ENCODE measurements at regions not wholly inside any gene's neighbourhood (a gene's known extent, or its start where the extent isn't known, plus 50 kb on each side); places are given as distances from the start of the nearest gene placed in this dataset.
"Not testable (repeated sequence)": the region's sequence is repeated elsewhere in the genome, so short reads cannot be mapped to it uniquely, and the experiment has no call there.

DNA sequence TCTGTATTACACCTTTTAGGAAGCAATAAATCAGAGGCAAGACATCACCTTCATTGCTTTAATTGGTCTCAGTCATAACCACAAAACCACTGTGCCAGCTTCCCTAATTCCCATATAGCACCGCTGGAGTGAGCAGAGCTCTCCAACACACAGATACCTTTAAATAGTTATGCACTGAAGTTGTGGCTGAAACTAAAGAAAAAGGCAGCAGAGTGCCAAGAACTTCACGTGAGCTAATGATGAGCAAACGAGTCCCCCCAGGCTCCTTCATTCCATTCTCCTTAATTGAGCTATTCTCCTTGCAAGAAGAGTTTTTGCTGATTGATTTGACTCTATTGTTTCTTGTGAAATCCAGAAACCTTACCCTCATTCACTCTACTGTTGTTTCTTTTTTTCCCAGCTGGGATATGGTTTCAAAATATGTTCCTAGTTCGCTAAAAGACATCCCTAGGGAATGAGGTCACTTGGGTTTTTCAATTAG lies 501.5 kb downstream of the SPATA31D1 start:
- no peak overlapping the region for H3K4me3 ChIP-seq (ENCODE audit: low read depth, poor library complexity, severe bottlenecking)
- TF ChIP-seq POLR2A (IDR thresholded peaks at IDR 0.05) = no peak
- TF ChIP-seq, protein P1, sequence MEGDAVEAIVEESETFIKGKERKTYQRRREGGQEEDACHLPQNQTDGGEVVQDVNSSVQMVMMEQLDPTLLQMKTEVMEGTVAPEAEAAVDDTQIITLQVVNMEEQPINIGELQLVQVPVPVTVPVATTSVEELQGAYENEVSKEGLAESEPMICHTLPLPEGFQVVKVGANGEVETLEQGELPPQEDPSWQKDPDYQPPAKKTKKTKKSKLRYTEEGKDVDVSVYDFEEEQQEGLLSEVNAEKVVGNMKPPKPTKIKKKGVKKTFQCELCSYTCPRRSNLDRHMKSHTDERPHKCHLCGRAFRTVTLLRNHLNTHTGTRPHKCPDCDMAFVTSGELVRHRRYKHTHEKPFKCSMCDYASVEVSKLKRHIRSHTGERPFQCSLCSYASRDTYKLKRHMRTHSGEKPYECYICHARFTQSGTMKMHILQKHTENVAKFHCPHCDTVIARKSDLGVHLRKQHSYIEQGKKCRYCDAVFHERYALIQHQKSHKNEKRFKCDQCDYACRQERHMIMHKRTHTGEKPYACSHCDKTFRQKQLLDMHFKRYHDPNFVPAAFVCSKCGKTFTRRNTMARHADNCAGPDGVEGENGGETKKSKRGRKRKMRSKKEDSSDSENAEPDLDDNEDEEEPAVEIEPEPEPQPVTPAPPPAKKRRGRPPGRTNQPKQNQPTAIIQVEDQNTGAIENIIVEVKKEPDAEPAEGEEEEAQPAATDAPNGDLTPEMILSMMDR (IDR thresholded peaks at IDR 0.05) = no peak
- peak in 1 of 2 donors; percentile 30 for DNase-seq (ENCODE audit: low spot score in 2 of 2)
- intact Hi-C loops (cut with DNase I; ENCODE audit: low total_unique reads) = no loop called here
- 8 to 12% methylated on average over 4 of the region's 4 CpGs for WGBS, 2 donors

- H3K4me3 ChIP-seq (ENCODE audit: low read depth, poor library complexity, severe bottlenecking); intact Hi-C loops (cut with DNase I; ENCODE audit: low total_unique reads); DNase-seq (ENCODE audit: low spot score in 2 of 2): not testable (repeated sequence)
- WGBS, 2 donors = 87 to 91% methylated on average over 5 of the region's 5 CpGs
Measured at GRCh38 chr9:82490821-82491220, 502.2 kb downstream of the SPATA31D1 start.

DNA sequence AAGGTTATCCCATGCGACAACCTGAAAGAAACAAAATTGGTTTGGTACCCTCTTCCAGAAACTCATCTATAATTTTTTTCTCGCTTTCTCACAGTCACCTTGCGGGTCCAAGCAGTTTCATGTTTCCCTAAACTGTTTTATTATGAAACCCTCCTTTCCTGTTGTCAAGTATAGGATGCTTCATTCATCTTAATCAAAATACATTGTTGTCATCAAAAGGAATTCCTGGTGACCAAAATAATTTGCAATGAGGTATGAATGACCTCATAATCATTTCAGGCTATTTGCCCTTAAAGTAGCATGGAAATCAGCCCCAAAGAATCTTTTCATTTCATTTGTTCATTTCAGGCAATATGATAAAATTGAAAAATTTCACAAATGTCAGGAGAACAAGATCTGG lies 503.0 kb downstream of the SPATA31D1 start:
- H3K4me3 ChIP-seq (ENCODE audit: low read depth, poor library complexity, severe bottlenecking) = no peak overlapping the region
- TF ChIP-seq, protein P1 (IDR thresholded peaks at IDR 0.05) = no peak
- TF ChIP-seq POLR2A (IDR thresholded peaks at IDR 0.05) = no peak
- DNase-seq (ENCODE audit: low spot score in 2 of 2) = no peak
- WGBS, 2 donors = 94 to 97% methylated on average over 3 of the region's 3 CpGs
- intact Hi-C loops (cut with DNase I; ENCODE audit: low total_unique reads) = no loop called here

- TF ChIP-seq POLR2A (IDR thresholded peaks at IDR 0.05) = no peak
- TF ChIP-seq, protein P1 (IDR thresholded peaks at IDR 0.05) = no peak
- intact Hi-C loops (cut with DNase I; ENCODE audit: low total_unique reads) = no loop called here
- H3K4me3 ChIP-seq (ENCODE audit: low read depth, poor library complexity, severe bottlenecking) = no peak overlapping the region
- 28 to 42% methylated on average over 4 of the region's 4 CpGs for WGBS, 2 donors
- DNase-seq (ENCODE audit: low spot score in 2 of 2) = no peak
Measured at GRCh38 chr9:82492274-82492673, 503.7 kb downstream of the SPATA31D1 start.

- 89% methylated on average over 16 of the region's 16 CpGs for WGBS, 2 donors
- TF ChIP-seq, protein P1 (IDR thresholded peaks at IDR 0.05) = no peak
- TF ChIP-seq POLR2A (IDR thresholded peaks at IDR 0.05) = no peak
- intact Hi-C loops (cut with DNase I; ENCODE audit: low total_unique reads) = no loop called here
- no peak overlapping the region for H3K4me3 ChIP-seq (ENCODE audit: low read depth, poor library complexity, severe bottlenecking)
- no peak for DNase-seq (ENCODE audit: low spot score in 2 of 2)
Measured at GRCh38 chr9:82495884-82496777, 507.6 kb downstream of the SPATA31D1 start.

DNA sequence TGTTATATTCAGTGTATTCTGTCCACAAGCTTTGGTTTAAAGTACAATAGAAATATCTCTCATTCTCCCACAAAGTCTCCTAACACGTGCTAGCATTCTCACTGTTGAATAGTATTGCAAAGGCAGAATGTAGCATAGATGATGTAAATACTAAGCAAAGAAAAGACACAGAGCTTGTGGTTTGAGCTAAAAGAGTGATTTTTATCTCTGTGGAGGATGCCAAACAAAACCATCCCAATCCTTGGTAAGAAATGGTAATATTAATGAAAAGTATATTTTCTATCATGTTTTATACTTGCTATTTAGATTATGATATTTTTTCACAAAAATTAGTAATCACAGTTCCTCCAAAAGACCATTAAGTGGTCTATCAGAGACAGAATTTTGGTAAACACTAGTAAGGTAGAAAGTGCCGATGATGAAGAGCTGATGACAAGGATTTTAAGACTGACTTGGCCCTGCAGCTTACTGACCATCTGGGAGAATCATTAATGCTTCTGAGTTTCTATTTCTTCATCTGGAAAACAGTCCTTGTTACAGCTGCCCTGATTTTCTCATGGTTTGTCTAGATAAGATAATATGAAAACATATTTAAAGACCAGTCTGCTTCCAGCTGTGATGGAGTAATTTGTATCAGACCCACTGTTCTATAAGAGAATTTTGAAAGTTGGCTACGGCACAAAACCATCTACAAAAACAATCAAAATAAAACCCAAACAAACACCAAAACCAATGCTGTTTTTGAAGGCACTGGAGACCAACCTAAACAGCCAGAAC lies 510.2 kb downstream of the SPATA31D1 start:
- intact Hi-C loops (cut with DNase I; ENCODE audit: low total_unique reads) = no loop called here
- TF ChIP-seq POLR2A (IDR thresholded peaks at IDR 0.05) = no peak
- TF ChIP-seq, protein P1 (IDR thresholded peaks at IDR 0.05) = no peak

More for the DNA sequence above, 510.2 kb downstream of the SPATA31D1 start:
- H3K4me3 ChIP-seq (ENCODE audit: low read depth, poor library complexity, severe bottlenecking) = no peak overlapping the region
- DNase-seq (ENCODE audit: low spot score in 2 of 2) = no peak
- WGBS, 2 donors = 82 to 86% methylated on average over 3 of the region's 3 CpGs

Data from lower leg skin (tissue), 4 donors.